8988T (cell line): ENCODE measurements at regions not wholly inside any gene's neighbourhood (a gene's known extent, or its start where the extent isn't known, plus 50 kb on each side); places are given as distances from the start of the nearest gene placed in this dataset.
A peak's percentile ranks its signal among the peaks of the same experiment; 100 is the strongest.
"Not testable (repeated sequence)": the region's sequence is repeated elsewhere in the genome, so short reads cannot be mapped to it uniquely, and the experiment has no call there.

Experiments used
- DNase-seq: peaks from one replicate; pipeline ENCODE4 v3.0.0; 2011

GRCh38 chr12:88868050-88868449 lies 287.8 kb upstream of the KITLG start:
- no peak for DNase-seq

- DNase-seq, result no peak
These were observed 287.2 kb upstream of the KITLG start for GRCh38 chr12:88867510-88867909.

GRCh38 chr12:88866881-88867280 lies 286.6 kb upstream of the KITLG start:
- no peak for DNase-seq

- no peak for DNase-seq
These were observed 285.3 kb upstream of the KITLG start for GRCh38 chr12:88865537-88865936.

- DNase-seq, result no peak
These were observed 280.6 kb upstream of the KITLG start for GRCh38 chr12:88860851-88861250.

GRCh38 chr12:88856201-88856600 lies 275.9 kb upstream of the KITLG start:
- DNase-seq, result no peak

- no peak for DNase-seq
These were observed 275.0 kb upstream of the KITLG start for GRCh38 chr12:88855301-88855700.

GRCh38 chr12:88854260-88854659 lies 274.0 kb upstream of the KITLG start:
- DNase-seq, result peak; percentile 15

- DNase-seq, result not testable (repeated sequence)
These were observed 267.0 kb upstream of the KITLG start for GRCh38 chr12:88847246-88847645.

- DNase-seq, result no peak
These were observed 264.2 kb upstream of the KITLG start for GRCh38 chr12:88844426-88844825.

- DNase-seq, result no peak
These were observed 262.0 kb upstream of the KITLG start for GRCh38 chr12:88842314-88842713.

GRCh38 chr12:88839486-88839885 lies 259.2 kb upstream of the KITLG start:
- DNase-seq, result no peak

GRCh38 chr12:88836156-88836555 lies 255.9 kb upstream of the KITLG start:
- DNase-seq, result no peak

- no peak for DNase-seq
These were observed 254.0 kb upstream of the KITLG start for GRCh38 chr12:88834226-88834625.

GRCh38 chr12:88833641-88834116 lies 253.4 kb upstream of the KITLG start:
- DNase-seq, result no peak

GRCh38 chr12:88828537-88828936 lies 248.3 kb upstream of the KITLG start:
- DNase-seq, result not testable (repeated sequence)

GRCh38 chr12:88820012-88820411 lies 239.7 kb upstream of the KITLG start:
- DNase-seq, result no peak

- no peak for DNase-seq
These were observed 235.9 kb upstream of the KITLG start for GRCh38 chr12:88816201-88816600.

GRCh38 chr12:88814779-88815178 lies 234.5 kb upstream of the KITLG start:
- DNase-seq, result no peak

GRCh38 chr12:88812610-88813009 lies 232.3 kb upstream of the KITLG start:
- DNase-seq, result no peak

- DNase-seq, result no peak
These were observed 230.5 kb upstream of the KITLG start for GRCh38 chr12:88810806-88811205.

GRCh38 chr12:88809841-88810240 lies 229.6 kb upstream of the KITLG start:
- not testable (repeated sequence) for DNase-seq

GRCh38 chr12:88805692-88806091 lies 225.4 kb upstream of the KITLG start:
- no peak for DNase-seq

GRCh38 chr12:88805286-88805685 lies 225.0 kb upstream of the KITLG start:
- DNase-seq, result no peak

GRCh38 chr12:88802096-88802706 lies 221.9 kb upstream of the KITLG start:
- no peak for DNase-seq
